ENCODE measurements at regions not wholly inside any gene's neighbourhood (a gene's known extent, or its start where the extent isn't known, plus 50 kb on each side); places are given as distances from the start of the nearest gene placed in this dataset.

DNA sequence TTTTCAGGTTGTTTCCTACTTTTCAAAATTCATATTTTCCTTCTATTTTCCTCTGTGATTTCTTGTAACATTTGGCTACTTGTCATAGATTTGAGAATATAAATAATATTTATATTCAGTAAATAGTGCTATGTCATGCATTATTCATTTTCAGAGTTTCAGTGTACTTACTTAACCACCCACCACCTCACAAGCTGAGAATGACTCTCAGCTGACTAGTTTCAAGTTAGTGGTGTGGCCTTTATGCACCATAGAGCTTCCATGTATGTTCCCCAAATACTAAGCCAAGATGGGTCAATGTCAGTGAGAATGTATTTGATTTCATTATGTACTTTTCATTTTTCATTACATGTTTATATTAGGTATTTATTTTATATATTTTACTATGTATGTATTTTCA, 56.9 kb upstream of the RGS1 start:
- Histone ChIP-seq H3K9ac (ENCODE audit: low read length) (no peak overlapping the region), H2AFZ (ENCODE audit: low read depth, low read length) (no peak overlapping the region), H3K4me3 (ENCODE audit: low read length) (no peak overlapping the region), H3K27ac (ENCODE audit: low read length) (no peak overlapping the region), H3K4me2 (ENCODE audit: low read length) (no peak overlapping the region), H3K9me3 (ENCODE audit: low read length) (no peaks in the 10 kb centered on the region), H4K20me1 (ENCODE audit: insufficient read depth) (no peaks in the 10 kb centered on the region), H3F3A (ENCODE audit: insufficient read depth, low read length, poor library complexity, severe bottlenecking) (no peaks in the 10 kb centered on the region), H3K9me2 (ENCODE audit: insufficient read depth, low read length) (no peaks in the 10 kb centered on the region), H3K79me2 (replicated peaks; ENCODE audit: insufficient read depth, low read length) (no peaks in the 10 kb centered on the region), H3K36me3 (ENCODE audit: insufficient read depth, low read length) (no peaks in the 10 kb centered on the region), H3K27me3 (ENCODE audit: insufficient read depth, low read depth, low read length) (no peaks in the 10 kb centered on the region)
- TF ChIP-seq RAD21 (conservative IDR thresholded peaks at IDR 0.05) (no peak), SMC3 (conservative IDR thresholded peaks at IDR 0.05; ENCODE audit: poor library complexity) (no peak), EP300 (conservative IDR thresholded peaks at IDR 0.05; ENCODE audit: poor library complexity, severe bottlenecking) (no peak), POLR2AphosphoS5 (IDR thresholded peaks at IDR 0.05) (no peak), EZH2 (IDR thresholded peaks at IDR 0.05; ENCODE audit: borderline replicate concordance, insufficient read depth, low read length, poor library complexity, severe bottlenecking) (no peak), MXI1 (conservative IDR thresholded peaks at IDR 0.05; ENCODE audit: poor library complexity, severe bottlenecking) (no peak), TAF1 (IDR thresholded peaks at IDR 0.05; ENCODE audit: low read depth) (no peak)
- TF ChIP-seq, protein P1, sequence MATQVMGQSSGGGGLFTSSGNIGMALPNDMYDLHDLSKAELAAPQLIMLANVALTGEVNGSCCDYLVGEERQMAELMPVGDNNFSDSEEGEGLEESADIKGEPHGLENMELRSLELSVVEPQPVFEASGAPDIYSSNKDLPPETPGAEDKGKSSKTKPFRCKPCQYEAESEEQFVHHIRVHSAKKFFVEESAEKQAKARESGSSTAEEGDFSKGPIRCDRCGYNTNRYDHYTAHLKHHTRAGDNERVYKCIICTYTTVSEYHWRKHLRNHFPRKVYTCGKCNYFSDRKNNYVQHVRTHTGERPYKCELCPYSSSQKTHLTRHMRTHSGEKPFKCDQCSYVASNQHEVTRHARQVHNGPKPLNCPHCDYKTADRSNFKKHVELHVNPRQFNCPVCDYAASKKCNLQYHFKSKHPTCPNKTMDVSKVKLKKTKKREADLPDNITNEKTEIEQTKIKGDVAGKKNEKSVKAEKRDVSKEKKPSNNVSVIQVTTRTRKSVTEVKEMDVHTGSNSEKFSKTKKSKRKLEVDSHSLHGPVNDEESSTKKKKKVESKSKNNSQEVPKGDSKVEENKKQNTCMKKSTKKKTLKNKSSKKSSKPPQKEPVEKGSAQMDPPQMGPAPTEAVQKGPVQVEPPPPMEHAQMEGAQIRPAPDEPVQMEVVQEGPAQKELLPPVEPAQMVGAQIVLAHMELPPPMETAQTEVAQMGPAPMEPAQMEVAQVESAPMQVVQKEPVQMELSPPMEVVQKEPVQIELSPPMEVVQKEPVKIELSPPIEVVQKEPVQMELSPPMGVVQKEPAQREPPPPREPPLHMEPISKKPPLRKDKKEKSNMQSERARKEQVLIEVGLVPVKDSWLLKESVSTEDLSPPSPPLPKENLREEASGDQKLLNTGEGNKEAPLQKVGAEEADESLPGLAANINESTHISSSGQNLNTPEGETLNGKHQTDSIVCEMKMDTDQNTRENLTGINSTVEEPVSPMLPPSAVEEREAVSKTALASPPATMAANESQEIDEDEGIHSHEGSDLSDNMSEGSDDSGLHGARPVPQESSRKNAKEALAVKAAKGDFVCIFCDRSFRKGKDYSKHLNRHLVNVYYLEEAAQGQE (IDR thresholded peaks at IDR 0.05; ENCODE audit: borderline replicate concordance) = no peak
- TF ChIP-seq, protein P2, sequence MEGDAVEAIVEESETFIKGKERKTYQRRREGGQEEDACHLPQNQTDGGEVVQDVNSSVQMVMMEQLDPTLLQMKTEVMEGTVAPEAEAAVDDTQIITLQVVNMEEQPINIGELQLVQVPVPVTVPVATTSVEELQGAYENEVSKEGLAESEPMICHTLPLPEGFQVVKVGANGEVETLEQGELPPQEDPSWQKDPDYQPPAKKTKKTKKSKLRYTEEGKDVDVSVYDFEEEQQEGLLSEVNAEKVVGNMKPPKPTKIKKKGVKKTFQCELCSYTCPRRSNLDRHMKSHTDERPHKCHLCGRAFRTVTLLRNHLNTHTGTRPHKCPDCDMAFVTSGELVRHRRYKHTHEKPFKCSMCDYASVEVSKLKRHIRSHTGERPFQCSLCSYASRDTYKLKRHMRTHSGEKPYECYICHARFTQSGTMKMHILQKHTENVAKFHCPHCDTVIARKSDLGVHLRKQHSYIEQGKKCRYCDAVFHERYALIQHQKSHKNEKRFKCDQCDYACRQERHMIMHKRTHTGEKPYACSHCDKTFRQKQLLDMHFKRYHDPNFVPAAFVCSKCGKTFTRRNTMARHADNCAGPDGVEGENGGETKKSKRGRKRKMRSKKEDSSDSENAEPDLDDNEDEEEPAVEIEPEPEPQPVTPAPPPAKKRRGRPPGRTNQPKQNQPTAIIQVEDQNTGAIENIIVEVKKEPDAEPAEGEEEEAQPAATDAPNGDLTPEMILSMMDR (IDR thresholded peaks at IDR 0.05; ENCODE audit: poor library complexity, severe bottlenecking) = no peak

DNA sequence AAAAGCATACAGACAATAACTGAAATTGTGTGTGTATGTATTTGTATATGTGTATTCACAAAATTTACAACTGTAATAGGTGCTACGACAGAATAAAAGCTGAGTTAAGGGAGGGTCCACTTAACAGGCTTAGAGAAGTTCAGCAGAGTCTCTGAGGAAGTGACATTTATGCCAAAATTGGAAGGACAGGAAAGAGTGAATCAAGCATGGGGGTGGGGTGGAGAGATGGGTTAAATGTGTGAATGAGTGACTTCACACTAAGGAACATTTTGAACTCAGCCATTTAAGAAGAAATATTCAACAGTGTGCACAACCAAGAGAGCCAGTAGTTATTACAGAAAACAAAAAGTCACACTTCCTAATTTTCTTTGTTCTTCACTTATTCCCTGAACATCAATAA, 53.8 kb upstream of the RGS1 start:
- Histone ChIP-seq H3K9me2 (ENCODE audit: insufficient read depth, low read length) (no peaks in the 10 kb centered on the region), H2AFZ (ENCODE audit: low read depth, low read length) (no peak overlapping the region), H3K4me3 (ENCODE audit: low read length) (no peak overlapping the region), H3F3A (ENCODE audit: insufficient read depth, low read length, poor library complexity, severe bottlenecking) (no peaks in the 10 kb centered on the region), H3K4me2 (ENCODE audit: low read length) (no peak overlapping the region), H3K79me2 (replicated peaks; ENCODE audit: insufficient read depth, low read length) (no peaks in the 10 kb centered on the region), H3K27ac (ENCODE audit: low read length) (no peak overlapping the region), H3K9ac (ENCODE audit: low read length) (no peak overlapping the region), H3K27me3 (ENCODE audit: insufficient read depth, low read depth, low read length) (no peaks in the 10 kb centered on the region), H3K36me3 (ENCODE audit: insufficient read depth, low read length) (no peaks in the 10 kb centered on the region), H3K9me3 (ENCODE audit: low read length) (no peaks in the 10 kb centered on the region), H4K20me1 (ENCODE audit: insufficient read depth) (no peaks in the 10 kb centered on the region)
- TF ChIP-seq RAD21 (conservative IDR thresholded peaks at IDR 0.05) (no peak), POLR2AphosphoS5 (IDR thresholded peaks at IDR 0.05) (no peak), SMC3 (conservative IDR thresholded peaks at IDR 0.05; ENCODE audit: poor library complexity) (no peak), EP300 (conservative IDR thresholded peaks at IDR 0.05; ENCODE audit: poor library complexity, severe bottlenecking) (no peak), TAF1 (IDR thresholded peaks at IDR 0.05; ENCODE audit: low read depth) (no peak), EZH2 (IDR thresholded peaks at IDR 0.05; ENCODE audit: borderline replicate concordance, insufficient read depth, low read length, poor library complexity, severe bottlenecking) (no peak), MXI1 (conservative IDR thresholded peaks at IDR 0.05; ENCODE audit: poor library complexity, severe bottlenecking) (no peak)
